ENCODE measurements at regions not wholly inside any gene's neighbourhood (a gene's known extent, or its start where the extent isn't known, plus 50 kb on each side); places are given as distances from the start of the nearest gene placed in this dataset.

GRCh38 chr5:168177831-168178450, 113.5 kb upstream of the WWC1 start:
- ChIA-PET CTCF (no interaction called here), POLR2A (no interaction called here)
- no peaks in the 10 kb centered on the region for H3K4me1 ChIP-seq (ENCODE audit: control insufficient read depth in 2 of 2, insufficient read depth in 2 of 2, low read length in 2 of 2)
- DNase-seq: no peak
- no peaks in the 10 kb centered on the region for H3K27me3 ChIP-seq (replicated peaks in 1 of 4; ENCODE audit: control extremely low read depth in 1 of 4, control insufficient read depth in 3 of 4, insufficient read depth in 4 of 4, low read length in 3 of 4)
- Mint-ChIP-seq H3K4me3 (no peak overlapping the region), H3K4me1 (no peaks in the 10 kb centered on the region), H3K9me3 (ENCODE audit: insufficient read depth) (no peaks in the 10 kb centered on the region), H3K27ac (no peak overlapping the region), H3K27me3 (peaks cover under 1% of the 10 kb centered on the region)
- H3K36me3 ChIP-seq (replicated peaks in 1 of 2; ENCODE audit: control extremely low read depth in 1 of 2, control insufficient read depth in 1 of 2, extremely low read depth in 1 of 2, insufficient read depth in 2 of 2, low read length in 1 of 2): no peaks in the 10 kb centered on the region
- 91% methylated on average over 14 of the region's 14 CpGs for WGBS (ENCODE audit: insufficient coverage)
- intact Hi-C loops (cut with micrococcal nuclease): no loop called here
- no peaks in the 10 kb centered on the region for H3K79me2 ChIP-seq (ENCODE audit: control insufficient read depth, insufficient read depth, low read length)
- no peak overlapping the region for H2AFZ ChIP-seq (ENCODE audit: insufficient read depth, low read depth, low read length, poor library complexity, severe bottlenecking)
- H3K4me3 ChIP-seq (ENCODE audit: control extremely low read depth in 1 of 5, extremely low read depth in 1 of 5, insufficient read depth in 1 of 5, low read depth in 2 of 5, low read length in 4 of 5): no peak overlapping the region
- TF ChIP-seq CTCF (IDR thresholded peaks at IDR 0.05) (no peak), EZH2 (IDR thresholded peaks at IDR 0.05; ENCODE audit: borderline replicate concordance, insufficient read depth, low read depth, low read length, poor library complexity, severe bottlenecking) (no peak)
- no peak overlapping the region for H3K4me2 ChIP-seq (replicated peaks; ENCODE audit: low read depth, low read length, poor library complexity, severe bottlenecking)
- H3K27ac ChIP-seq (ENCODE audit: low read length in 2 of 2): no peak overlapping the region
- H3K9me3 ChIP-seq (ENCODE audit: control extremely low read depth in 1 of 3, control insufficient read depth in 2 of 3, insufficient read depth in 1 of 3, low read length in 2 of 3): no peaks in the 10 kb centered on the region
- no peak overlapping the region for H3K9ac ChIP-seq (ENCODE audit: low read length)
- ATAC-seq (ENCODE audit: low read depth): no peak
- no peaks in the 10 kb centered on the region for H4K20me1 ChIP-seq (ENCODE audit: control insufficient read depth, insufficient read depth, low read length, poor library complexity, severe bottlenecking)

GRCh38 chr5:168179192-168179593, 112.3 kb upstream of the WWC1 start:
- intact Hi-C loops (cut with micrococcal nuclease): no loop called here
- 60% methylated on average over 1 of the region's 1 CpG for WGBS (ENCODE audit: insufficient coverage)
- POLR2A ChIA-PET: no interaction called here
- no peaks in the 10 kb centered on the region for H3K4me1 ChIP-seq (ENCODE audit: control insufficient read depth in 2 of 2, insufficient read depth in 2 of 2, low read length in 2 of 2)
- no peak overlapping the region for H3K27ac ChIP-seq (ENCODE audit: low read length in 2 of 2)
- H3K79me2 ChIP-seq (ENCODE audit: control insufficient read depth, insufficient read depth, low read length): no peaks in the 10 kb centered on the region
- no peak for ATAC-seq (ENCODE audit: low read depth)
- no peak overlapping the region for H2AFZ ChIP-seq (ENCODE audit: insufficient read depth, low read depth, low read length, poor library complexity, severe bottlenecking)
- no peaks in the 10 kb centered on the region for H4K20me1 ChIP-seq (ENCODE audit: control insufficient read depth, insufficient read depth, low read length, poor library complexity, severe bottlenecking)
- H3K4me2 ChIP-seq (replicated peaks; ENCODE audit: low read depth, low read length, poor library complexity, severe bottlenecking): no peak overlapping the region
- H3K27me3 ChIP-seq (replicated peaks in 1 of 4; ENCODE audit: control extremely low read depth in 1 of 4, control insufficient read depth in 3 of 4, insufficient read depth in 4 of 4, low read length in 3 of 4): no peaks in the 10 kb centered on the region
- no peaks in the 10 kb centered on the region for H3K36me3 ChIP-seq (replicated peaks in 1 of 2; ENCODE audit: control extremely low read depth in 1 of 2, control insufficient read depth in 1 of 2, extremely low read depth in 1 of 2, insufficient read depth in 2 of 2, low read length in 1 of 2)
- H3K9me3 ChIP-seq (ENCODE audit: control extremely low read depth in 1 of 3, control insufficient read depth in 2 of 3, insufficient read depth in 1 of 3, low read length in 2 of 3): no peaks in the 10 kb centered on the region
- no peak for DNase-seq
- Mint-ChIP-seq H3K9me3 (ENCODE audit: insufficient read depth) (no peaks in the 10 kb centered on the region), H3K27ac (no peak overlapping the region), H3K27me3 (no peaks in the 10 kb centered on the region), H3K4me3 (no peak overlapping the region), H3K4me1 (no peaks in the 10 kb centered on the region)
- CTCF ChIA-PET: no interaction called here
- no peak for TF ChIP-seq EZH2 (IDR thresholded peaks at IDR 0.05; ENCODE audit: borderline replicate concordance, insufficient read depth, low read depth, low read length, poor library complexity, severe bottlenecking)
- no peak for TF ChIP-seq CTCF (IDR thresholded peaks at IDR 0.05)
- no peak overlapping the region for H3K9ac ChIP-seq (ENCODE audit: low read length)
- H3K4me3 ChIP-seq (ENCODE audit: control extremely low read depth in 1 of 5, extremely low read depth in 1 of 5, insufficient read depth in 1 of 5, low read depth in 2 of 5, low read length in 4 of 5): no peak overlapping the region
